Sigmoid colon (tissue), 4 donors: ENCODE measurements at regions not wholly inside any gene's neighbourhood (a gene's known extent, or its start where the extent isn't known, plus 50 kb on each side); places are given as distances from the start of the nearest gene placed in this dataset.

Source experiments
- CTCF ChIP-seq, 4 experiments: fragments of 450-650 bp in 3 of 4; fragments of 200-600 bp in 1 of 4; IDR thresholded peaks; one replicate each; pipeline ENCODE4 v1.5.1; 2016 to 2019; ENCODE audit warnings: antibody characterized with exemption in 4 of 4, mild to moderate bottlenecking in 3 of 4, moderate library complexity in 2 of 4
- EP300 ChIP-seq, 4 donors: sonication (generic); formaldehyde crosslinking; IDR thresholded peaks; one replicate each; pipeline ENCODE4 v1.6.1; 2017; ENCODE audit warnings: antibody characterized with exemption in 4 of 4
- POLR2A ChIP-seq, 2 donors: fragments of 450-650 bp; IDR thresholded peaks; one replicate each; pipeline ENCODE4 v1.6.1; 2016; ENCODE audit warnings: antibody characterized with exemption in 2 of 2, mild to moderate bottlenecking in 2 of 2, moderate library complexity in 2 of 2

DNA sequence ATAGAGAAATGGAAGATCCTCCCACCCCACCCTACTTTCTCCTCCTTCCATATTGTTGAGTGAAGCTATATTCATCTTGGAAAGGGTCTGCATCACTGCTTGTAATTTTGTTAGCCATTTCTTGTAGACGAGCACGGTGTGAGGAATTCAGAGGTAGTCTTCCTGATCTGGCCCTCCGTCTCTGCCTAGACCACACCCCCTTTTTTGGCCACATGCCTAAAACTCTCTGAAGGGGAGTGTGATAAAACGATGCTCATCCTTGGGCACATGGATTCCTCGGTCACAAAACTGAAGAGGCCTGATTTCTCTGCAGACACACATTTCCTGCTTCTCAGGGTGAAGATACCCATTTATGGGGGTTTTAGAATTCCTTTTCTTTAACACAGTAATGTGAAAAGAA lies 182.8 kb downstream of the LARP7 start:
- TF ChIP-seq CTCF (IDR thresholded peaks at IDR 0.05) (no peak), POLR2A (IDR thresholded peaks at IDR 0.05) (no peak), EP300 (IDR thresholded peaks at IDR 0.05) (no peak)
